Pancreas (tissue), 10 donors: ENCODE measurements at regions not wholly inside any gene's neighbourhood (a gene's known extent, or its start where the extent isn't known, plus 50 kb on each side); places are given as distances from the start of the nearest gene placed in this dataset.

Experiments used
- ATAC-seq, 4 donors: fragments of 200-7000 bp; cut with Tn5 transposase; one replicate each; pipeline versions ENCODE4 v1.8.0 to v1.9.1; 2020; ENCODE audit warnings: mild to moderate bottlenecking in 4 of 4, moderate library complexity in 4 of 4
- DNase-seq, 6 donors: peaks; one replicate each; pipeline ENCODE4 v3.0.0-alpha.2; 2020
- FAIRE-seq: peaks from 2 replicates; lab custom pipeline; 2012; peaks lifted over from hg19 to GRCh38; lab: Jason Lieb, UNC
- H3K27ac ChIP-seq, 4 donors: fragments of 200-600 bp; sonication (generic); 1 replicate in 3 of 4; 2 replicates in 1 of 4; pipeline versions ENCODE4 v1.5.0 to v1.8.0; 2020
- H3K27me3 ChIP-seq, 4 donors: fragments of 200-600 bp; one replicate each; pipeline ENCODE4 v1.8.0; 2021
- H3K36me3 ChIP-seq, 3 donors: fragments of 200-600 bp; sonication (generic) in 1 of 3; one replicate each; pipeline versions ENCODE4 v1.5.0 to v1.8.0; 2020 to 2021
- H3K4me1 ChIP-seq, 3 donors: fragments of 200-600 bp; one replicate each; pipeline ENCODE4 v1.8.0; 2021
- H3K4me3 ChIP-seq, 4 donors: fragments of 200-600 bp; sonication (generic) in 2 of 4; one replicate each; pipeline versions ENCODE4 v1.5.0 to v1.8.0; 2020 to 2021
- H3K9me3 ChIP-seq, 4 donors: fragments of 200-600 bp; one replicate each; pipeline ENCODE4 v1.8.0; 2021
- WGBS, 2 donors: extraction: QIAGEN DNeasy Blood & Tissue Kit; methylation state at CpG; one replicate each; pipeline ENCODE4 v1.1.7; 2013; 5-methylcytosine and 5-hydroxymethylcytosine counted together
- intact Hi-C, 3 donors: fragments of 100-400 bp; cut with DNase I; formaldehyde crosslinking; loops; one replicate each; pipeline versions ENCODE4 v1.11.1 to v1.14.2; 2022
- TF ChIP-seq, protein P1 (sequence below), 4 donors: fragments of 200-600 bp; sonication (generic) in 3 of 4; IDR thresholded peaks; one replicate each; pipeline versions ENCODE4 v1.5.0 to v1.8.0; 2021; ENCODE audit warnings: antibody characterized with exemption in 4 of 4
- donor health status: healthy with polysubstance abuse.
- donor health status: DM: no; HTN: no; CAD: no; lungs with moderate emphysema.
- donor health status: DM: no; HTN: no; CAD: no.
- donor health status: control.
- donor health status: control.
- donor health status: Bipolar disorder and iron deficiency.
- donor health status: DM: yes; HTN: yes; CAD: no.
- donor health status: DM: no; HTN: no; CAD: no.
- donor health status: DM: no; HTN: no; CAD: no.
- donor health status: DM: yes; HTN: yes; CAD: no.

DNA sequence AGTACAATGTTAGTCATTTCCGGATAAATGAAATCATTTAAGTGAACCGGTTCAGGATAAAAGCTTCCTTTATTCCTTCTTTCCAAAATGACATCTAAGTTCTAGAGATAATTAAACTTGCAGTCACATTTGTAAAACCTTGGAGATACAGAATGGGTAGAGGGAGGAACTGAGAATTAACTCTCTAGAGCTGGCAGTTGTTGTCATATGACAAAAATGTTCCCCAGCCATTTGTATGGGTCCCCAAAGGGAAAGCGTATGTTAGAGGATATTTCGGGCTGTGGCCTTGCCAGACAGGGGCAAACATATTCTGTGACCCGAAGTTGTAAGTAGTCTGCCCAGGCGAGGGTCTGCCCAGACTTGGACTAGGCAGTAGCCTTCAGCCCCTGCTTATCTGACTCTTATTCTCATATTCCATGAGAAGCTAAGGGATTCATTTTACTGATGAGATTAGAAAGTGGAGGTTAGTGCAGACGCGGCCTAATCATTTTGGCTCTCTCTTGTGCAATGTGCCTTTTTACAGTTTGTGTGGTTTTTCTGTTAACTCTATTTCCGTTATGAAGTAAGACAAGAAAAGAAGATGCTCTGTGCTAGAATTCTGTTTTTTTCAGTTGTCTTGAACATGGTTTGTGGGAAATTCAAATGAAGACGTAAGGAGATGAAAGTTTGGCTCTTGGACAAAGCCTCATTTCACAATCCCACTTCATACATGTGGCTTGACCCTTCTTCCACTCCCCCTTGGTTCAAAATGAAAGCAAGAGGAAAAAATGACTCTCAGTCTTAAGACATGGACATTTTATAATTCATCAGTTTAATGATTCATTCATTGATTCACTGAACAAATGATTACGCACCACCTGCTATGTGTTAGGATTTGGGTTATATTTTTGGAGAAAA lies 2394.2 kb upstream of the AGA start:
- no peaks in the 10 kb centered on the region for H3K36me3 ChIP-seq
- TF ChIP-seq, protein P1, sequence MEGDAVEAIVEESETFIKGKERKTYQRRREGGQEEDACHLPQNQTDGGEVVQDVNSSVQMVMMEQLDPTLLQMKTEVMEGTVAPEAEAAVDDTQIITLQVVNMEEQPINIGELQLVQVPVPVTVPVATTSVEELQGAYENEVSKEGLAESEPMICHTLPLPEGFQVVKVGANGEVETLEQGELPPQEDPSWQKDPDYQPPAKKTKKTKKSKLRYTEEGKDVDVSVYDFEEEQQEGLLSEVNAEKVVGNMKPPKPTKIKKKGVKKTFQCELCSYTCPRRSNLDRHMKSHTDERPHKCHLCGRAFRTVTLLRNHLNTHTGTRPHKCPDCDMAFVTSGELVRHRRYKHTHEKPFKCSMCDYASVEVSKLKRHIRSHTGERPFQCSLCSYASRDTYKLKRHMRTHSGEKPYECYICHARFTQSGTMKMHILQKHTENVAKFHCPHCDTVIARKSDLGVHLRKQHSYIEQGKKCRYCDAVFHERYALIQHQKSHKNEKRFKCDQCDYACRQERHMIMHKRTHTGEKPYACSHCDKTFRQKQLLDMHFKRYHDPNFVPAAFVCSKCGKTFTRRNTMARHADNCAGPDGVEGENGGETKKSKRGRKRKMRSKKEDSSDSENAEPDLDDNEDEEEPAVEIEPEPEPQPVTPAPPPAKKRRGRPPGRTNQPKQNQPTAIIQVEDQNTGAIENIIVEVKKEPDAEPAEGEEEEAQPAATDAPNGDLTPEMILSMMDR (IDR thresholded peaks at IDR 0.05): no peak
- H3K27ac ChIP-seq: no peak overlapping the region
- no peaks in the 10 kb centered on the region for H3K9me3 ChIP-seq
- intact Hi-C loops: no loop called here
- FAIRE-seq (no peak), ATAC-seq (peak in 2 of 4 donors; percentile 38 to 40), DNase-seq (no peak)
- H3K4me1 ChIP-seq: no peaks in the 10 kb centered on the region
- H3K27me3 ChIP-seq: no peaks in the 10 kb centered on the region
- WGBS, 2 donors: 61 to 62% methylated on average over 11 of the region's 11 CpGs
- no peak overlapping the region for H3K4me3 ChIP-seq

DNA sequence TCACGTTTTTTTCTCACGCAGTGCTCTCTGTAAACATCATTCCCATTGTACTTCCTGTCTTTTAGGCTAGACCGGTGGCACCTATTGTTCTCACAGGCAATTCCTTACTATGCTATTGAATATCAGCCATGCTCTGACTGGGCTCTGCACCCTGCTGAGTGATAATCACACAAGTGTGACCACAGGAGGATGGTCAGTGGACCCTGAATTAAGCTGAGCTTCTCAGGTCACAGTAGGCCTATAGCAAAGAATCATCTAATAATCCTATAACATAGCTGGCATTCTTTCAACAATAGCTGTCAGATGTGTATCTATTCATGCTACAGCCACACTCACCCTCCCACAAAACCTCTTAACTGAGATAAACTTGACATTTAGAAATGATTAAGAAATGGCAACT lies 2399.8 kb upstream of the TENM3 start:
- WGBS, 2 donors: 35 to 36% methylated on average over 3 of the region's 3 CpGs
- Histone ChIP-seq H3K9me3 (no peaks in the 10 kb centered on the region), H3K27me3 (no peaks in the 10 kb centered on the region), H3K4me1 (no peaks in the 10 kb centered on the region), H3K36me3 (no peaks in the 10 kb centered on the region), H3K4me3 (no peak overlapping the region), H3K27ac (no peak overlapping the region)
- intact Hi-C loops: no loop called here
- TF ChIP-seq, protein P1 (IDR thresholded peaks at IDR 0.05): no peak
- DNase-seq (no peak), FAIRE-seq (no peak), ATAC-seq (no peak)

DNA sequence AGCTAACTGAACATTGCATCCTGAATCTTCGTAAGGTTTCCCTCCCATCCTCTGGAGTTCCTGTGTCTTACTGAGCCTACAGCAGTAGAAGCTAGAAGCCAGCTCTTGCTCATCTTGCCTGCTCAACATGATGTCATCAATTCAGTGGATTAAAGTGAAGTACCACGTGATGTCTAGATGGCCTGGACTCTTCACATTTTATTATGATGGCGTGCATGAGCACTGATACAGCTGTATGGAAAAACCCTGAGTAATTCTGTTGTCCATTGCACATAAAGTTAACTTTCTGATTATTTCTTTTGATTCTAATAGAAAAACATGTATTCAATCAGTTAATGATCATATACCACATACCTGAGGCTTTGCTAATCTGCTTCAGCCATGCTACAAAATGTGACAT lies 2387.7 kb upstream of the TENM3 start:
- TF ChIP-seq, protein P1 (IDR thresholded peaks at IDR 0.05): no peak
- intact Hi-C loops: no loop called here
- DNase-seq: no peak

DNA sequence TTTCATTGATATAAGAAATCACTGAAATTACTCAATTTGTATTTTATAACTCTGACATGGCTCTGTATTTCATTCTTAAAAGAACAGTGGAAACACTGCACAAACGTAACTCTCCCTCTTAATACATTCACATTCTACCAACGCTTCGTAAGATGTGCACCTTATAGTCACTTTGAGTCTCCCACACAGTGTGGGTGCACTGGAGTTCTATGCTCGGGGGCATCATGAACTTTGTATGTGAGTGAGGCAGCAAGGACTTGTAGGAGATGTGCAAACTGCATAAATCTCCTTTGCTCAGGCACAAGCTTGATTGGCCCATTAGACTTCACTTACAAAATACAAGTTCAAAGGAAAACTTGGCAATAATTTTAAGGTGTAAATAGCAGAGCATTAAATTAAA lies 2385.0 kb upstream of the TENM3 start:
- Histone ChIP-seq H3K27ac (no peak overlapping the region), H3K27me3 (no peaks in the 10 kb centered on the region), H3K4me3 (no peak overlapping the region), H3K36me3 (no peaks in the 10 kb centered on the region), H3K4me1 (no peaks in the 10 kb centered on the region), H3K9me3 (no peaks in the 10 kb centered on the region)
- no peak for ATAC-seq
- FAIRE-seq: no peak
- DNase-seq: no peak
- 60 to 78% methylated on average over 4 of the region's 4 CpGs for WGBS, 2 donors
- intact Hi-C loops: no loop called here
- TF ChIP-seq, protein P1 (IDR thresholded peaks at IDR 0.05): no peak

More for the DNA sequence above, 2387.7 kb upstream of the TENM3 start:
- FAIRE-seq: no peak
- ATAC-seq: no peak
- H3K4me1 ChIP-seq: no peaks in the 10 kb centered on the region
- WGBS, 2 donors: 66 to 70% methylated on average over 3 of the region's 3 CpGs
- H3K9me3 ChIP-seq: no peaks in the 10 kb centered on the region
- no peak overlapping the region for H3K27ac ChIP-seq
- no peak overlapping the region for H3K4me3 ChIP-seq
- H3K27me3 ChIP-seq: no peaks in the 10 kb centered on the region
- no peaks in the 10 kb centered on the region for H3K36me3 ChIP-seq

DNA sequence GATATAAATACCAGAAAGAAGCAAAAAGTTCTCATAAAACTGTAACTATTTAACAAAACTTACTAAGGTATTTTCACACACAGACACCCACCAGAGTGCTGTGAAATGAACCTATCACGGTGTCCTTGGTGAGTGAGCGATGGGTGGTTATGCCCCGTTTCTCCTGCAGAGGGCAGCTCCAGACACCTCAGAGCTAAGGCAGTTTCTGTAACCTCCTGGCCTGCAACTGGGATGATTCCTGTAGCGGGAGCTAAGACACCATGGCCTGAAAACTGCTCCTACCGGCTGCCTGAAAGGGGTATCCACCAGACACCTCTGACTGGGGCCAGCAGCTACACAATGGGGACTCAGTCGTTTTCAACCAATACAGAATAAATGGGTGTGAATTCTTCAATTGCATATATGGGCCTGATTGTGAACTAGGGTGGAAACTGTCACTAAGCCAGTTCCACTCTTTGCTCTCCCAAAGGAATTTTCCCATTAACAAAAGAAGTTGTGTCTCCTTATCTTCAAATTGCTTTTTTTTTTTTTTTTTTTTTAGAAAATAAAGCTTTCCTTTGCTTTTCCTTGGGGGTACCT lies 2375.8 kb upstream of the TENM3 start:
- Histone ChIP-seq H3K27me3 (no peaks in the 10 kb centered on the region), H3K36me3 (no peaks in the 10 kb centered on the region), H3K27ac (no peak overlapping the region), H3K4me3 (no peak overlapping the region), H3K4me1 (no peaks in the 10 kb centered on the region), H3K9me3 (no peaks in the 10 kb centered on the region)
- WGBS, 2 donors: 11 to 17% methylated on average over 6 of the region's 6 CpGs
- intact Hi-C loops: no loop called here
- TF ChIP-seq, protein P1 (IDR thresholded peaks at IDR 0.05): peak in 3 of 4 donors; percentile 32 to 52 (median 36)
- FAIRE-seq (no peak), DNase-seq (peak in 4 of 6 donors; percentile 24 to 64 (median 44)), ATAC-seq (peak in 3 of 4 donors; percentile 87 to 93 (median 90))
